GM23338 (cell line): ENCODE measurements at regions not wholly inside any gene's neighbourhood (a gene's known extent, or its start where the extent isn't known, plus 50 kb on each side); places are given as distances from the start of the nearest gene placed in this dataset.

ENCODE experiments used
- ATAC-seq: fragments of 200-7000 bp; cut with Tn5 transposase; 3 replicates; pipeline ENCODE4 v1.9.1; 2020
- DNase-seq: peaks from one replicate; pipeline ENCODE4 v3.0.0-alpha.2; 2015; ENCODE audit warnings: low spot score
- H2AFZ ChIP-seq: fragments of 200-600 bp; sonication (generic); 2 replicates; pipeline ENCODE4 v1.8.0; 2016; ENCODE audit warnings: antibody characterized with exemption, mild to moderate bottlenecking, moderate library complexity
- H3F3A ChIP-seq: fragments of 200-600 bp; sonication (generic); replicated peaks from 2 replicates; pipeline ENCODE4 v1.8.0; 2017; ENCODE audit warnings: antibody characterized with exemption, mixed run types, low read depth
- H3K27ac ChIP-seq: fragments of 200-600 bp; sonication (generic); 2 replicates; pipeline ENCODE4 v1.6.1; 2016; ENCODE audit warnings: low read depth
- H3K27me3 ChIP-seq: fragments of 200-600 bp; sonication (generic); 2 replicates; pipeline ENCODE4 v1.8.0; 2016; ENCODE audit warnings: mild to moderate bottlenecking, mixed run types, moderate library complexity; ENCODE audit not compliant: insufficient read depth
- H3K36me3 ChIP-seq: fragments of 200-600 bp; sonication (generic); 2 replicates; pipeline ENCODE4 v1.8.0; 2016; ENCODE audit warnings: mild to moderate bottlenecking; ENCODE audit not compliant: insufficient read depth
- H3K4me1 ChIP-seq: fragments of 200-600 bp; sonication (generic); 2 replicates; pipeline ENCODE4 v1.8.0; 2016; ENCODE audit warnings: mild to moderate bottlenecking, moderate library complexity; ENCODE audit not compliant: insufficient read depth
- H3K4me2 ChIP-seq: fragments of 200-600 bp; sonication (generic); 2 replicates; pipeline ENCODE4 v1.7.1; 2017; ENCODE audit warnings: mixed run types
- H3K4me3 ChIP-seq: fragments of 200-600 bp; sonication (generic); 2 replicates; pipeline ENCODE4 v1.6.1; 2016; ENCODE audit warnings: mixed run types
- H3K79me2 ChIP-seq: fragments of 200-600 bp; sonication (generic); replicated peaks from 2 replicates; pipeline ENCODE4 v1.8.0; 2017; ENCODE audit warnings: mild to moderate bottlenecking; ENCODE audit not compliant: insufficient read depth
- H3K9me2 ChIP-seq: fragments of 200-600 bp; sonication (generic); 2 replicates; pipeline ENCODE4 v1.8.0; 2017; ENCODE audit not compliant: insufficient read depth
- H4K20me1 ChIP-seq: fragments of 200-600 bp; sonication (generic); replicated peaks from 2 replicates; pipeline ENCODE4 v1.8.0; 2017; ENCODE audit warnings: mild to moderate bottlenecking; ENCODE audit not compliant: insufficient read depth
- H3K27ac Mint-ChIP-seq: 2 replicates; pipeline ENCODE4 v1.8.0; 2020; ENCODE audit warnings: inconsistent platforms, mild to moderate bottlenecking, moderate library complexity, mixed read lengths
- H3K27me3 Mint-ChIP-seq: 3 replicates; pipeline ENCODE4 v1.8.0; 2022; ENCODE audit warnings: low read depth, mild to moderate bottlenecking, moderate library complexity, mixed read lengths, inconsistent platforms; ENCODE audit not compliant: insufficient read depth, poor library complexity
- H3K36me3 Mint-ChIP-seq: 3 replicates; pipeline ENCODE4 v1.8.0; 2021; ENCODE audit warnings: low read depth, mild to moderate bottlenecking, inconsistent platforms, moderate library complexity, mixed read lengths
- H3K4me1 Mint-ChIP-seq: 3 replicates; pipeline ENCODE4 v1.8.0; 2020; ENCODE audit warnings: mild to moderate bottlenecking, inconsistent platforms, mixed read lengths
- H3K4me3 Mint-ChIP-seq: 3 replicates; pipeline ENCODE4 v1.8.0; 2021; ENCODE audit warnings: moderate library complexity, mild to moderate bottlenecking, inconsistent platforms, mixed read lengths
- H3K9me3 Mint-ChIP-seq: 3 replicates; pipeline ENCODE4 v1.8.0; 2020; ENCODE audit warnings: moderate library complexity, mild to moderate bottlenecking, inconsistent platforms, mixed read lengths
- CREB1 ChIP-seq: fragments of 250-450 bp; sonication (Bioruptor Pico); IDR thresholded peaks from 2 replicates; pipeline ENCODE4 v1.5.0; 2020; ENCODE audit warnings: low read depth, mild to moderate bottlenecking, moderate library complexity
- CTCF ChIP-seq, 2 experiments: fragments of 200-600 bp in 1 of 2; sonication (generic) in 1 of 2; conservative IDR thresholded peaks; 2 replicates each; pipeline versions ENCODE4 v1.5.1 to v1.6.1; 2016 to 2017; ENCODE audit warnings: antibody characterized with exemption in 2 of 2, low read depth in 2 of 2, mild to moderate bottlenecking in 2 of 2, moderate library complexity in 1 of 2
- POLR2AphosphoS5 ChIP-seq: IDR thresholded peaks from 2 replicates; pipeline ENCODE4 v1.6.1; 2016; ENCODE audit warnings: antibody characterized with exemption, low read depth
- ZNF331 ChIP-seq: fragments of 250-450 bp; sonication (Bioruptor Pico); IDR thresholded peaks from 2 replicates; pipeline ENCODE4 v1.5.0; 2020; ENCODE audit warnings: low read depth, mild to moderate bottlenecking, moderate library complexity
- ZNF462 ChIP-seq: fragments of 250-450 bp; sonication (Bioruptor Pico); IDR thresholded peaks from 2 replicates; pipeline ENCODE4 v1.5.0; 2020; ENCODE audit warnings: mild to moderate bottlenecking, moderate library complexity

GRCh38 chr21:36208326-36209013 is 51.8 kb downstream of the DOP1B start:
- Histone ChIP-seq H2AFZ (no peak overlapping the region), H3K27ac (no peak overlapping the region), H3K36me3 (no peaks in the 10 kb centered on the region), H3K27me3 (no peaks in the 10 kb centered on the region), H3K4me3 (no peak overlapping the region), H3K4me1 (no peaks in the 10 kb centered on the region), H3K4me2 (no peak overlapping the region), H3F3A (no peaks in the 10 kb centered on the region), H3K9me2 (no peaks in the 10 kb centered on the region), H3K79me2 (no peaks in the 10 kb centered on the region), H4K20me1 (0 out of 2 replicates have a peak, but pooled peaks cover 4% of the 10 kb centered on the region)
- DNase-seq (no peak), ATAC-seq (no peak)
- no peak overlapping the region for H3K27ac Mint-ChIP-seq
- H3K4me3 Mint-ChIP-seq, result no peak overlapping the region
- H3K27me3 Mint-ChIP-seq, result peaks cover 8% of the 10 kb centered on the region
- TF ChIP-seq CREB1 (CRISPR knock-in tag) (no peak), POLR2AphosphoS5 (no peak), ZNF331 (no peak), CTCF (conservative IDR thresholded peaks at IDR 0.05; ENCODE audit: low read depth in 2 of 2) (peak in 1 of 2 experiments; percentile 32; a peak in 1 of 4 replicates), ZNF462 (CRISPR knock-in tag) (no peak)
- H3K4me1 Mint-ChIP-seq, result peaks cover 12% of the 10 kb centered on the region
- no peaks in the 10 kb centered on the region; the same call in 2 of the 3 replicates for H3K36me3 Mint-ChIP-seq
- no peaks in the 10 kb centered on the region for H3K9me3 Mint-ChIP-seq
